ENCODE measurements at regions not wholly inside any gene's neighbourhood (a gene's known extent, or its start where the extent isn't known, plus 50 kb on each side); places are given as distances from the start of the nearest gene placed in this dataset.

DNA sequence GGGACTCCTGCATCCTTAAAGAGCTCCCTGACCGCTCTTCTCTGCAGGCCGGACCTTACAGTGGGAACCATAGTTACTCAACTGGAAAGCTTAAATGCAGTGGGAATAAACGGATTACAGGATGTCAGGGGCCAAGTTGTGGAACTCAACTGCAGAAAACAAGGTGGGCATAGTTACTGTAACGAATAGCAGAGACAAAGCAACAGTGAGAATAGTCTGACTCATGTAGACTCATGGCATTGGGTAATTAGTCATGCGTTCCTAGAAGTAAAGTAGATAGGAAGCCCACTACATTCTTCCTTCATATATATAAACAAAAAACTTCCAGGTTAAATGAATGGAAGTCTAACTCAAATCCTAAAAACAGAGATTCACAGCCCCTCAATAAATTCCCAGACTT, 95.5 kb upstream of the CHRNA7 start:
- Mint-ChIP-seq H3K27ac (ENCODE audit: unreplicated experiment) (no peak overlapping the region), H3K9me3 (ENCODE audit: low read depth) (no peaks in the 10 kb centered on the region), H3K4me3 (ENCODE audit: unreplicated experiment) (no peak overlapping the region), H3K27me3 (ENCODE audit: low read depth) (peaks cover 5% of the 10 kb centered on the region), H3K4me1 (ENCODE audit: low read depth) (no peaks in the 10 kb centered on the region), H3K36me3 (ENCODE audit: low read depth) (no peaks in the 10 kb centered on the region)
- DNase-seq (ENCODE audit: low spot score) = no peak
- TF ChIP-seq CTCF (IDR thresholded peaks at IDR 0.05) = no peak

- Mint-ChIP-seq H3K36me3 (ENCODE audit: low read depth) (no peaks in the 10 kb centered on the region), H3K27me3 (ENCODE audit: low read depth) (peaks cover 6% of the 10 kb centered on the region), H3K4me1 (ENCODE audit: low read depth) (no peaks in the 10 kb centered on the region), H3K4me3 (ENCODE audit: unreplicated experiment) (no peak overlapping the region), H3K27ac (ENCODE audit: unreplicated experiment) (no peak overlapping the region), H3K9me3 (ENCODE audit: low read depth) (peaks cover 13% of the 10 kb centered on the region)
- DNase-seq (ENCODE audit: low spot score) = no peak
- no peak for TF ChIP-seq CTCF (IDR thresholded peaks at IDR 0.05)
These were observed 76.8 kb upstream of the CHRNA7 start for GRCh38 chr15:31953478-31953877.

- no peak for DNase-seq (ENCODE audit: low spot score)
- Mint-ChIP-seq H3K27me3 (ENCODE audit: low read depth) (peaks cover 4% of the 10 kb centered on the region), H3K9me3 (ENCODE audit: low read depth) (peaks cover 22% of the 10 kb centered on the region), H3K27ac (ENCODE audit: unreplicated experiment) (no peak overlapping the region), H3K36me3 (ENCODE audit: low read depth) (no peaks in the 10 kb centered on the region), H3K4me3 (ENCODE audit: unreplicated experiment) (no peak overlapping the region), H3K4me1 (ENCODE audit: low read depth) (no peaks in the 10 kb centered on the region)
- TF ChIP-seq CTCF (IDR thresholded peaks at IDR 0.05) = no peak
These were observed 75.7 kb upstream of the CHRNA7 start for GRCh38 chr15:31954374-31955172.

DNA sequence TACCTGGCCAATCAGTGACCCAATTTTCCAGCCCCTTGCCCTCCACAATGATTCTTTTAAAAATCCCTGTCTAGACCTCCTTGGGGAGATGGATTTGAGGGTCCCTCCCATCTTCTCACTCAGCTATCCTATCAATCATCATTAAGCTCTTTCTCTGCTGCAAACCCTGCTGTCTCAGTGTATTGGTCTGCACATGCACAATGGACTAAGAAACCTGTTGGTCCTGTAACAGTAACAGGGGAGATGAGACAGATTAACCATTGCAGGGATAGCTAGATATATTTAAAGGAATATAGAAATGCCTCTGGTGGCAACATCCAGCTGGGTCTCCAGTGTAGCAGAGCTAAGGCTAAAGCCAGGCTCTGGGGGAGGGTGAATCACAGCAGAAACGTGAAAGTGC, 74.6 kb upstream of the CHRNA7 start:
- no peak for DNase-seq (ENCODE audit: low spot score)
- H3K27me3 Mint-ChIP-seq (ENCODE audit: low read depth) = peaks cover 3% of the 10 kb centered on the region
- no peaks in the 10 kb centered on the region for H3K4me1 Mint-ChIP-seq (ENCODE audit: low read depth)
- H3K9me3 Mint-ChIP-seq (ENCODE audit: low read depth) = peaks cover 23% of the 10 kb centered on the region
- H3K36me3 Mint-ChIP-seq (ENCODE audit: low read depth) = no peaks in the 10 kb centered on the region
- no peak overlapping the region for H3K4me3 Mint-ChIP-seq (ENCODE audit: unreplicated experiment)
- no peak overlapping the region for H3K27ac Mint-ChIP-seq (ENCODE audit: unreplicated experiment)
- TF ChIP-seq CTCF (IDR thresholded peaks at IDR 0.05) = no peak

DNA sequence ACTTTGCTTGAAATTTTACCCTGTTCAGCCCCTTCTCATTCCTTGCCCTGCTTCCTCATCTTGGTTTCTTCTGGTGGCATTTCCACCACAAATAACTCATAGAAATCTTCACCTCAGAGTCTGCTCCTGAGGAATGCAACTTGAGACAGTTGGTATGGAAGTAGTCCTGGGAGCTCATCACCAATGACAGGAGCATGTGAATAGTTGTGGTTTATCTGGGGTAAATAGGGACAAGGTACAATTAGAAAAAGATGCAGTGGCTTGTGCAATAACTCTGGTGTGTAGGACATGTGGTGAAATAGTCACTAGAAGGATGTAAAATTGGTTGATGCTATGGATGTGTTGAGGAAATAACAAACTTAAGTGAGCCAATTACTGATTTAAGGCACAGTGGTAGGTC, 72.7 kb upstream of the CHRNA7 start:
- Mint-ChIP-seq H3K4me3 (ENCODE audit: unreplicated experiment) (no peak overlapping the region), H3K9me3 (ENCODE audit: low read depth) (peaks cover 23% of the 10 kb centered on the region), H3K4me1 (ENCODE audit: low read depth) (no peaks in the 10 kb centered on the region), H3K27me3 (ENCODE audit: low read depth) (no peaks in the 10 kb centered on the region), H3K27ac (ENCODE audit: unreplicated experiment) (no peak overlapping the region), H3K36me3 (ENCODE audit: low read depth) (no peaks in the 10 kb centered on the region)
- TF ChIP-seq CTCF (IDR thresholded peaks at IDR 0.05) = no peak
- DNase-seq (ENCODE audit: low spot score) = no peak
